Omental fat pad (tissue), 3 donors: ENCODE measurements at regions not wholly inside any gene's neighbourhood (a gene's known extent, or its start where the extent isn't known, plus 50 kb on each side); places are given as distances from the start of the nearest gene placed in this dataset.

ENCODE experiments used
- ATAC-seq: fragments of 150-250 bp; one replicate; pipeline ENCODE4 v1.9.1; 2016; ENCODE audit warnings: mild to moderate bottlenecking, moderate library complexity; ENCODE audit not compliant: low FRiP score
- DNase-seq: peaks from one replicate; pipeline ENCODE4 v3.0.0-alpha.2; 2019; ENCODE audit warnings: low spot score
- TF ChIP-seq, protein P1 (sequence below), 3 donors: fragments of 450-650 bp; IDR thresholded peaks; one replicate each; pipeline ENCODE4 v1.5.1; 2016 to 2017; ENCODE audit warnings: antibody characterized with exemption in 3 of 3, mild to moderate bottlenecking in 3 of 3, moderate library complexity in 2 of 3

DNA sequence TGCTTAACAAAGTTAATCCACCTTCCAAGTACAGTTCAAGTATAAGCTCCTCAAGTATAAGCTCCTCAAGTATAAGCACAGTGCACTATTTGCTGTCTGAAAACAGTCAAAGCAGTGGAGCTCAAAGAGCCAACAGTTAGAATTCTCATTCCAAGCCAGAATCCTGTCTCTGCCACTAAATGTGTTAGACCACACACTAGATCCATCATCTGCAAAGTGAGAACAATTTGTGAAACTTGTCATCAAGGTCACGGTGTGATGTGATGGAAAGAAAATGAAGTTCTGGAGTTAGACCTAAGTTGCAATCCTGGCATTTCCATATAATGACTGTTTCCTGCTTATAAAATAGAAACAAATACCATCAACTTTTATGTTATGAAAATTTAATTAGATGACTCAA lies 602.5 kb downstream of the TNS3 start:
- TF ChIP-seq, protein P1, sequence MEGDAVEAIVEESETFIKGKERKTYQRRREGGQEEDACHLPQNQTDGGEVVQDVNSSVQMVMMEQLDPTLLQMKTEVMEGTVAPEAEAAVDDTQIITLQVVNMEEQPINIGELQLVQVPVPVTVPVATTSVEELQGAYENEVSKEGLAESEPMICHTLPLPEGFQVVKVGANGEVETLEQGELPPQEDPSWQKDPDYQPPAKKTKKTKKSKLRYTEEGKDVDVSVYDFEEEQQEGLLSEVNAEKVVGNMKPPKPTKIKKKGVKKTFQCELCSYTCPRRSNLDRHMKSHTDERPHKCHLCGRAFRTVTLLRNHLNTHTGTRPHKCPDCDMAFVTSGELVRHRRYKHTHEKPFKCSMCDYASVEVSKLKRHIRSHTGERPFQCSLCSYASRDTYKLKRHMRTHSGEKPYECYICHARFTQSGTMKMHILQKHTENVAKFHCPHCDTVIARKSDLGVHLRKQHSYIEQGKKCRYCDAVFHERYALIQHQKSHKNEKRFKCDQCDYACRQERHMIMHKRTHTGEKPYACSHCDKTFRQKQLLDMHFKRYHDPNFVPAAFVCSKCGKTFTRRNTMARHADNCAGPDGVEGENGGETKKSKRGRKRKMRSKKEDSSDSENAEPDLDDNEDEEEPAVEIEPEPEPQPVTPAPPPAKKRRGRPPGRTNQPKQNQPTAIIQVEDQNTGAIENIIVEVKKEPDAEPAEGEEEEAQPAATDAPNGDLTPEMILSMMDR (IDR thresholded peaks at IDR 0.05): no peak
- ATAC-seq: no peak
- no peak for DNase-seq

DNA sequence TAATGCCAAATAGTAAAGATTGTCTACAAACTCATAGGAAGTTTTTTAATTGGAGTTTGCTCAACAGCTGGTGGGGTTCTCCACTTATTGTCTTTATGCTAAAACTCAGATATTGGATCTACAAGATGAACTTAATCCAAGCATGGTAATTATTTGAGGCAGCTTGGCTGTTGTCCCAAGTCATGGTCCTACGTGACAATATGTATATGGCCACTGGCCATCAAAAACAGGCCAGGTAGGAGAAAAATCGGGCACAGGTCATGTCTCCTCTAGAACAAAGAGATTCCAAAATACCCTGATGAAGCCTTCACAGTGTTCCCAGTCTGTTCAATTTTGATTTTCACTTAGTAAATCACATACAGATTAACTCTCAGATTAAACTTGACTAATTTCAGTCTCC lies 606.4 kb downstream of the TNS3 start:
- ATAC-seq (no peak), DNase-seq (no peak)
- TF ChIP-seq, protein P1 (IDR thresholded peaks at IDR 0.05): no peak

DNA sequence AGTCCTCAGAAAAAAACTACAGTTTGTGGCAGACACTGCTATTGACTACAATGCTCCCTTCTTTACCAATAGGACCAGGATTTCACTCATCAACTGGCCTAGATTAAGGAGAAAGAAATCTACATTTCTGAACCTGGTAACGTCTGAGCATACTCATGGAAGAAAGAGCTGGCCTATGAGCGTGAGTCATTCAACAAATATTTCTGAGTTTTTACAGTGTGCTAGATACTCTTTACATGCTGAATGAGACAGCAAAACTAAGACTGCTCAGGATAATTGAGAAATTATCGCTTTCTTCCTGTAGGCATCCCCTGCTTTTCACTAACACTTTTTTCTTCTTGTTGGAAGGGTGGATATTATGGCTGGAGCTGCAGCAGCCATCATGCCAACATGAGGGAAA lies 609.7 kb downstream of the TNS3 start:
- DNase-seq (no peak), ATAC-seq (peak; percentile 68)
- TF ChIP-seq, protein P1 (IDR thresholded peaks at IDR 0.05): no peak

DNA sequence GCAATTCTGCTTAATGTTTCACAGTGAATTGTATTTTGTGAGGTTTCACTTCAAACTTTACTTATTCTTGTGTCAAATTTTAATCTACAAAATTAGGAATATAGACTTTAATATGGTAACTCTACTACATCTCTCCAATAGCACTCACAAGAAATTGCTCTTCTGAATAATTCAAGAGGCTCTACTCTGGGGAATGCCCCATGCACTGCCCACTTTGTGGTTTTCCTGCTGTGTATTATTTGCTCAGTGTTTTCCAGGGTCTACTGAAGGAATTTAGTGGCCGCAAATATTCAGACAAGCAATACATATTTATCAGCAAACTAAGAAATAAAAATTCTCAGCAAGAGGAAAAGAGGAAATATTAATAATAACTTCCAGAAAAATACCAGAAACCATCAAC lies 611.4 kb downstream of the TNS3 start:
- TF ChIP-seq, protein P1 (IDR thresholded peaks at IDR 0.05): no peak
- DNase-seq: no peak

DNA sequence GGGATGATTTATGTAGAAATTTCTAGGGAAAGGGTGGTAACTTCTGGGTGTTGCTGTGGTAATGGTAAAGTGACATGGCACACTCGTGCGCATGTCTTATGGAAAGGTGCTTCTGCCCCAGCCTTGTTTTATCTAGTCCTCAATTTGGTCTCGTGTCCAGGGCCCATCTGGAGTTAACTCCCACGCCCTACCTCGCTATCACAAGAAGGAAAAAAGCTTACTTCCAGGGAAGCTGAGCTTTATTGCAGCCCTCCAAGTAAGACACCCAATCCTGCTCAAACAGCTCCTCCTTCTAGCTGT lies 611.8 kb downstream of the TNS3 start:
- DNase-seq (no peak), ATAC-seq (no peak)
- TF ChIP-seq, protein P1 (IDR thresholded peaks at IDR 0.05): no peak

More for the DNA sequence above, 611.4 kb downstream of the TNS3 start:
- ATAC-seq: no peak

DNA sequence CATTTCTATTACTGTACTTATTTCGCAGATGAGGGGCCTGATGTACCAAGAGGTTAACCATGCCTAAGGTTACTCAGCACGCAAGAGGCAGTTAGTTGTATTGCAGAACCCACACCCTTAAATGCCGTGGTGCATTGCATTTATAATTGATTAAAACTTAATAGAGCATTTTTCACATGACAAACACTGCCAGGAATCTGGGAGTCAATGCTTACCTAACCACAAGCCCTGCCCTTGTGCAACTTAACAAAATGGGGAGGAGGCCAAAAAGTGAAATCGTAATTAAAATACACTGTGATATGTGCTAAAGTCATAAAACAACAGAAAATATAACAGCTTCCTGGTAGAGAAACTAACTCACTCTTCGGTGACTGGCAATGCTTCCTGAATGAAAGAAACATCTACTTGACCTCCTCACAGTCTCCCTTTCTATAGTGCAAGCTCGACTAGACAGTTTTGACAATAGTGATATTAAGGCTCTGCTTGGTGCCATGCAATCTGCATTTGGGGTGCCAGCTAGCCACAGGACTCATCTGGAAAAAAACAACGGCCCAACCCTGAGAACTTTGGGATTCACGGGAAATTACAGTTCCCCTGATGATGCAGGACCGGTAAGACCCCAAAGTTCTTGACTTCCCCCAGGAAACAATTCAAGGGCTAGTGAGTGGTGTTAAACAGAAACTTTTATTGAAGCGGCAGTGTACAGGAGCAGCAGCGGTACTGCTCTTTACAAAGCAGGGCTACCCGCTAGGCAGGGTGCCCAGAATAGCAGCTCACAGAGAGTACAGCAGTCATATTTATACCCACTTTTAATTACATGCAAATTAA lies 612.4 kb downstream of the TNS3 start:
- ATAC-seq: peak; percentile 83
- TF ChIP-seq, protein P1 (IDR thresholded peaks at IDR 0.05): no peak
- DNase-seq: no peak

DNA sequence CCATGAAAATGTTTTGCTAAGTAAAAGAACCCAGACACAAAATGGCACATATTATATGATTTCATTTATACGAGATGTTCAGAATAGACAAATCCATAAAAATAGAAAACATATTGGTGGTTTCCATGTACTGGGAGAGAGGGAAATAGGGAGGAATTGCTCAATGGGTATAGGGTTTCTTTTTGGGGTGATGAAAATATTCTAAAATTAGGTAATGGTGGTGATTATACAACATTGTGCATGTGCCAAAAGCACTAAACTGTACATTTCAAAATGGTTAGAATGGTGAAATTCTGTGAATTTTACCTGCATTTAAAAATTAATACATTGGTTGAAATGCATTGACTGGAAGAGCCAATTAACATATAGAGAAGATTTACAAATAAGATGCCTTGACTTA lies 613.9 kb downstream of the TNS3 start:
- no peak for ATAC-seq
- no peak for DNase-seq
- TF ChIP-seq, protein P1 (IDR thresholded peaks at IDR 0.05): no peak
